GM19455 (cell line): ENCODE measurements at regions not wholly inside any gene's neighbourhood (a gene's known extent, or its start where the extent isn't known, plus 50 kb on each side); places are given as distances from the start of the nearest gene placed in this dataset.
"Not testable (repeated sequence)": the region's sequence is repeated elsewhere in the genome, so short reads cannot be mapped to it uniquely, and the experiment has no call there.

Source experiments
- ATAC-seq: cut with Tn5 transposase; IDR thresholded peaks from one replicate; pipeline ENCODE4 v1.9.1; 2021; ENCODE audit not compliant: unreplicated experiment

DNA sequence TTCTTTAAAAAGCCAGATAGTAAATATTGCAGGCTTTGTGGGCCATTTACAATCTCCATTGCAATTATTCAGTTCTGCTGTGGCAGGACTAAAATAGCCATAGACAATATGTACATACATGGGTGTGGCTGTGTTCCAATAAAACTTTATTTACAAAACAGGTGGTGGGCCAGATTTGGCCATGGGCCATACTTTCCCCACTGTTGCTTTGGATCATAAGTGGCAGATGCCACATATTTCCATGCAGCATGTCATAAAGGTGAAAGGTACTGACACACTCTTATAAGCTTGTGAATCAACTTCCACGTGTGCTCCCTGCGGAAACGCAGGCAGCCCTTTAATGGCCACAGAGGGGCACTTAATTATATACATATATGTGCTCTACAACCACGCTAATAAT lies 244.4 kb upstream of the FOXN3 start:
- no peak for ATAC-seq

DNA sequence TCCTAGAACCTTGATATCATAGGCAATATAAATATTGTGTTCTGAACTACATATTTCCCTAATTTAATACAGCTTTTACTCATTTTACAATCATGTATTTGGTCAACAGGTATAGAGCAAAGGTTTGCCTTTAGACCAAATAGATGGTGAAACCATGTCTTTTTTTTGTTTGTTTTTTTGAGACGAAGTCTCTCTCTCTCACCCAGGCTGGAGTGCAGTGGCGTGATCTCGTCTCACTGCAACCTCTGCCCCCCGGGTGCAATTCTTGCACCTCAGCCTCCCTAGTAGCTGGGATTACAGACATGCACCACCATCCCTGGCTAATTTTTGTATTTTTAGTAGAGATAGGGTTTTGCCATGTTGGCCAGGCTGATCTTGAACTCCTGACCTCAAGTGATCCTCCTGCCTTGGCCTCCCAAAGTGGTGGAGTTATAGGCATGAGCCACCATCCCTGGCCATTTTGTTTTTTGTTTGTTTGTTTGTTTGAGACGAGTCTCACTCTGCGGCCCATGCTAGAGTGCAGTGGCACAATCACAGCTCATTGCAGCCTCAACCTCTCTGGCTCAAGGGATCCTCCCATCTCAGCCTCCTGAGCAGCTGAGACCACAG lies 243.7 kb upstream of the FOXN3 start:
- ATAC-seq: not testable (repeated sequence)

- no peak for ATAC-seq
Measured at GRCh38 chr14:89660166-89660565, 243.1 kb upstream of the FOXN3 start.

GRCh38 chr14:89658977-89659670 lies 242.1 kb upstream of the FOXN3 start:
- no peak for ATAC-seq

DNA sequence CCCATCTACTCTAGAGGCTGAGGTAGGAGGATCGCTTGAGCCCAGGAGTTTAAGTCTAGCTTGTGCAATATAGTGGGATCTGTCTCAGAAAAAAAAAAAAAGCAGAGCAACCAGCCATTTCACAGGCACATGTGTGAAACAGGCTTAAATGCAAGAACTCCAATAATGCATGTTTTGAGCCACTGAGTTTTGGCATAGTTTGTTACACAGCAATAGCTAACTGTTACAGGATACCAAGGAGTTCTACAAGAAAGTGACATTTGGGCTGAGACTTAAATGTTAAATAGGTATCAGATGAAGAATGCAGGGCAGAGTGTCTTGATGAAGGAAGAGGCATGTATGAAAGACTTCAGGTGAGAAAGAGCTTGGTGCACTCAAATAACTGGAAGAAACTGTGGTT lies 240.0 kb upstream of the FOXN3 start:
- no peak for ATAC-seq

DNA sequence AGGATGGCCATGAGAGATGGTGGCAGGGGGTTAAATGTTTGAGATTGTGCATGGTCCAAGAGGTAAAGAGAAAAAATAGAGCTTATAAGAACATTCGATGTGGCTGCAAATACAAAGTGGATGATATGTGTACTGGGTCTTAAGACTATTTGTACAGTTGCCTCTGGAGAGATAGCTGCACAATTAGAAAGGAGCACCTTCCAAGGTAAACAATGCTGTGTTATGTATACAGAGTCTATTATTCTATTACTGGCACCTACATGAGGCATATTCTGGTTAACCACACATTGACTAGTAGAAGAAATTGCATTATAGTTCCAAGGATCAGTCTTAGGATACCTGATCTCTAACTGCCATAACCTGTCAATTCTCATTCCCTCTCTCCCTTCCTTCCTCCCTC lies 238.0 kb upstream of the FOXN3 start:
- no peak for ATAC-seq

DNA sequence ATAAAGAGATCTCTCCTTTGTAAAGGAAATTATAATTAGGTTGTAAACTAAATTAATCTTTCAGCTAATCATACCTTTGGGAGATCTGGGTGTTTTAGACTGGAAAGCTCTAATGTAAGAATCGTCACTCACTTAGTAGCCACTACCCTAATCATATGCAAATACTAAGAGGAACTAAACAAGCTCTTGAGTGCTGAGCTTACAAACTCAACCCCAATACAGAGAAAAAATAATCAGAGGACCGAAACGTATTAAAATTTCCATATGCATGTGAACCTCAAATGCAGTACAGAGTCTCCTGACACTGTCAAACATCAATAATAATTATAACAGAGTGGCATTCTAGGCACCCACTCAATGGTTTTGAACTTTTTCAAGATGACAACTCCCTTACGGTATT lies 235.3 kb upstream of the FOXN3 start:
- ATAC-seq: no peak

DNA sequence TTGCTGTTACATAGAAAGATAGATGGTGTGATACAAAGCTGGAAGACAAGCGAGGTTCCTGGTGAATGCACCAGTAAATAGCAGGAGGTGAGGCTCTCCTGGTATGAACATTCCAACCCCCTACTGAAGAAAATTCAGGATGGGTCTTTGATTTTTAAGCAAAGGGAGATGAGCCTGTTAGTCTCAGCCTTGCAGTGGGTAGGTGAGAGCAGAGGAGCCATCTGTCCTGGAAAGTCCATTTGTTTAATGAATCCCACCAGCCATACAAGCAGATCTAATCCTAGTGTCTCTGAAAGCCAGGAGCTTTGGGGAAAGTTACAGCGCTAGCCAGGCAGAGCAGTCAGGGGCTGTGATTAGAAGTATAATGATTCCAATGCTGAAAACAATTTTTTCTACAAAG lies 234.8 kb upstream of the FOXN3 start:
- ATAC-seq: no peak

GRCh38 chr14:89650077-89650978 lies 233.3 kb upstream of the FOXN3 start:
- ATAC-seq: no peak

DNA sequence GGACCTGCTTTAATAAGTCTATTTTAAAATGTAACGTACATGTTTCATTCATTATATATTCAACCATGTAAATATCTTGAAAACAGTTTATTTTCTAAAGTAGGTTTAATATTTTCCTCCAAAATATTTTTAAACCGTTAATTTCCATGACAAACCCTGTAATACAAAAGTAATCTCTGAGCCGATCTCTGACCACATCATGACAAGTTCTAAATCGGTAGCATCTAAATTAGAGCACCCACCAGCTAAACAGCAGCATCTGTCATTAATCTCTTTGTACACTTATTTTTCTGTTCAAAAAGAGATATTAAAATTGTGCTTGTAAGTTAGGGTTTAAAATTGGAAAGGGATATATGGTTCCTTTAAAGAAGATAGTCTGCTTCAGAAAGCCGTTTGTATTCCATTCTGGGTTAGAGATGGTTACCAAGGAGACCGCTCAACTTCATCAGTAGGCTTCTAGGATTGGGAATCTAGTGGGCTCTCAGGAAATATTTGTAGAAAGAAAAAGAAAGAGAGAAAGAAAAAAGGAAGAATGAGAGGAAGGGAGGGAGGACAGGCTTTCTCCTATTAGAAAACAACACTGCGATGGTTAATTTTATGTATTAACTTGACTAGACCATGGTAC lies 232.5 kb upstream of the FOXN3 start:
- no peak for ATAC-seq

DNA sequence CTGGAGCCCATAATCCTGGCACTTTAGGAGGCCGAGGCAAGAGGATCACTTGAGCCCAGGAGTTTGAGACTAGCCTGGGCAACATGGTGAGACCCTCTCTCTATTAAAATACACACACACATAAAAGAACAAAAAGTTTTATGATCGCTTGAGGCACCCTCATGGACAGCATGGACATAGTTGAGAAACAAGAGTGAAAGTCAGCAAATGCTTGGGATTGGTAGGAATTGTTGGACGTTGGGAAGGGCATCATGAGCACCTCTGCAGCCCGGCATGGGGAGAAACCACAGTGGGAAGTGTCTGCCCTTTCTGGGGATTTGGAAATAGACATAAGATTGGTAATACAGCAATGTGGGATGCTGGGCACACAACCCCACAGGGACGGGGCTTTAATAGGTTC lies 231.9 kb upstream of the FOXN3 start:
- ATAC-seq: no peak

- no peak for ATAC-seq
Measured at GRCh38 chr14:89648510-89648909, 231.5 kb upstream of the FOXN3 start.

- ATAC-seq: no peak
Measured at GRCh38 chr14:89646971-89647370, 229.9 kb upstream of the FOXN3 start.

DNA sequence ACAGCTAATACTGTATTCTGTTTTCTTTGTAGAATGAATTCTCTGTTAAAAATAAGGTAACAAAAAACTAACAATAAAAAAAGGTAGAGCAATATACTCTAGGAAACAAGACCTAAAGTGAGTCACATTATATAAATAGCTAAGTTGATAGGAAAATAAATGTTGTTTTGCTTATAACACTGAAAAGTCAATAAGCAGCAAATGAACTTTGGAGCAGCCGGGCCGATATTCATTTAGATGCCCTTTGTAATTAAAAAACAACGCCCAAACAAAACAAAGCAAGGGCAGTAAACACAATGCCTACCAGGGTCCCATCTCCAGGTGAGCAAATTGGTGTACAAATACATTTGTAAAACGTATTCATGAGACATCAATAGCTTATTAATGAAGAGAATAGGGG lies 227.6 kb upstream of the FOXN3 start:
- ATAC-seq: no peak

GRCh38 chr14:89641495-89642175 lies 224.6 kb upstream of the FOXN3 start:
- peak; percentile 98 for ATAC-seq

- ATAC-seq: no peak
Measured at GRCh38 chr14:89640141-89640540, 223.1 kb upstream of the FOXN3 start.

- ATAC-seq: no peak
Measured at GRCh38 chr14:89639687-89640086, 222.7 kb upstream of the FOXN3 start.

GRCh38 chr14:89638891-89639290 lies 221.9 kb upstream of the FOXN3 start:
- ATAC-seq: no peak

DNA sequence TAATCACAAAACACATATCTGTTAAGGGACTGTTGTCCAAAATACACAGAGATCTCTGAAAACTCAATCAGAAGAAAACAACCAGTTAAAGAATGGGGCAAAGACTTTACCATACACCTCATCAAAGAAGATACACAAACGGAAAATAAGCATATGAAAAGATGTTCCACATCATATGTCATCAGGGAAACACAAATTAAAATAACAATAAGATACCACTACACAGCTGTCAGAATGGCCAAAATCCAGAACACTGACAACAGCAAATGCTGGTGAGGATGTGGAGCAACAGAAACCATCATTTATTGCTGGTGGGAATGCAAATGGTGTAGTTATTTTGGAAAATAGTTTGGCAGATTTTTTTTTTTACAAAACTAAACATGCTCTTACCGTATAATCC lies 220.5 kb upstream of the FOXN3 start:
- ATAC-seq: no peak

- no peak for ATAC-seq
Measured at GRCh38 chr14:89635615-89636014, 218.6 kb upstream of the FOXN3 start.

GRCh38 chr14:89634037-89634436 lies 217.0 kb upstream of the FOXN3 start:
- ATAC-seq: no peak
